BJ (cell line): ENCODE measurements at regions not wholly inside any gene's neighbourhood (a gene's known extent, or its start where the extent isn't known, plus 50 kb on each side); places are given as distances from the start of the nearest gene placed in this dataset.

ENCODE experiments used
- CTCF ChIA-PET: fragments of 350-600 bp; formaldehyde crosslinking; extraction: SDS; loops from one replicate; lab custom pipeline; 2021; ENCODE audit warnings: antibody characterized with exemption, inconsistent platforms; lab: Yijun Ruan, JAX
- POLR2A ChIA-PET: fragments of 300-600 bp; sonication (Branson Sonifier 250); formaldehyde crosslinking; extraction: SDS; loops from one replicate; lab custom pipeline; 2021; ENCODE audit warnings: antibody characterized with exemption; lab: Charles Lee
- DNase-seq: peaks from one replicate; pipeline ENCODE4 v3.0.0-alpha.2; 2011; ENCODE audit warnings: low read depth
- H3K27me3 ChIP-seq: 2 replicates; pipeline ENCODE4 v1.6.0; 2011; ENCODE audit warnings: low read length; ENCODE audit not compliant: control insufficient read depth, insufficient read depth
- H3K36me3 ChIP-seq: 2 replicates; pipeline ENCODE4 v1.5.1; 2011; ENCODE audit warnings: low read length; ENCODE audit not compliant: control insufficient read depth, insufficient read depth
- H3K4me3 ChIP-seq: 2 replicates; pipeline ENCODE4 v1.5.1; 2011; ENCODE audit warnings: low read depth, mild to moderate bottlenecking, control low read depth, low read length
- TF ChIP-seq, protein P1 (sequence below): IDR thresholded peaks from 2 replicates; pipeline ENCODE4 v1.5.1; 2011; ENCODE audit warnings: low read depth, mild to moderate bottlenecking, control low read depth, inconsistent platforms, low read length, moderate library complexity; ENCODE audit not compliant: insufficient read depth

DNA sequence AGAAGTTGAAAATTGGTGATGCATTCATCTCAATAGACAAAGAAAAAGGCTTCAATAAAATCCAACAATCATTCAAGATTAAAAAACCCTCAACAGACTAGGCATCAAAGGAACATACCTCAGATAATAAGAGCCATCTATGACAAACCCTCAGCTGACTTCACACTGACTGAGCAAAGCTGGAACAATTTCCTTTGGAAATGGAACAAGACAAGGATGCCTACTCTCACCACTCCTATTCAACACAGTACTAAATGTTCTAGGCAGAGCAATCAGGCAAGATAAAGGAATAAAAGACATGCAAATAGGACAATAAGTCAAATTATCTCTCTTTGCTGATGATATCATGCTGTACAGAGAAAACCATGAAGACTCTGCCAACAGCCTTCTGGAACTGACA lies 1188.1 kb downstream of the DTWD2 start:
- TF ChIP-seq, protein P1, sequence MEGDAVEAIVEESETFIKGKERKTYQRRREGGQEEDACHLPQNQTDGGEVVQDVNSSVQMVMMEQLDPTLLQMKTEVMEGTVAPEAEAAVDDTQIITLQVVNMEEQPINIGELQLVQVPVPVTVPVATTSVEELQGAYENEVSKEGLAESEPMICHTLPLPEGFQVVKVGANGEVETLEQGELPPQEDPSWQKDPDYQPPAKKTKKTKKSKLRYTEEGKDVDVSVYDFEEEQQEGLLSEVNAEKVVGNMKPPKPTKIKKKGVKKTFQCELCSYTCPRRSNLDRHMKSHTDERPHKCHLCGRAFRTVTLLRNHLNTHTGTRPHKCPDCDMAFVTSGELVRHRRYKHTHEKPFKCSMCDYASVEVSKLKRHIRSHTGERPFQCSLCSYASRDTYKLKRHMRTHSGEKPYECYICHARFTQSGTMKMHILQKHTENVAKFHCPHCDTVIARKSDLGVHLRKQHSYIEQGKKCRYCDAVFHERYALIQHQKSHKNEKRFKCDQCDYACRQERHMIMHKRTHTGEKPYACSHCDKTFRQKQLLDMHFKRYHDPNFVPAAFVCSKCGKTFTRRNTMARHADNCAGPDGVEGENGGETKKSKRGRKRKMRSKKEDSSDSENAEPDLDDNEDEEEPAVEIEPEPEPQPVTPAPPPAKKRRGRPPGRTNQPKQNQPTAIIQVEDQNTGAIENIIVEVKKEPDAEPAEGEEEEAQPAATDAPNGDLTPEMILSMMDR, result no peak
- H3K27me3 ChIP-seq, result no peaks in the 10 kb centered on the region
- ChIA-PET CTCF (no interaction called here), POLR2A (no interaction called here)
- no peak for DNase-seq
- H3K4me3 ChIP-seq, result no peak overlapping the region
- H3K36me3 ChIP-seq, result no peaks in the 10 kb centered on the region

DNA sequence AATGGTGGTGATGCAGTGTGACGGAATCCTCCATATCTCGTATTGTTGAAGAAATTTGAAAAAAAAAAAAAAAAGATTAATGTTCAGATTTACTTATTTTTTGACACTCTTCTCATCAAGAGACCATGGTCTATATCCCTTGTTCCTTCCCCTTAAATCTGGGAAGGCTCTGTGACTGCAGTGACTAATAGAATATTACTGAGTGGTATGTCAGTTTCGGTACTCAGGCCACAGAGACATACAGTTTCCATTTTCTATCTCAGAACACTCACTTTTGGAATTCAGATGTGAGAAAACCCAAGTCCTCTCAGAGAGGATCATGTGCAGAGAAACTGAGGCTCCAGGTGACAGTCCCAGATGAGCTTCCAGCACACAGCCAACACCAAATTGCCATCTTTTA lies 1193.5 kb downstream of the DTWD2 start:
- POLR2A ChIA-PET, result no interaction called here
- CTCF ChIA-PET, result no interaction called here
- no peak overlapping the region for H3K4me3 ChIP-seq
- TF ChIP-seq, protein P1, result no peak
- H3K36me3 ChIP-seq, result no peaks in the 10 kb centered on the region
- no peak for DNase-seq
- no peaks in the 10 kb centered on the region for H3K27me3 ChIP-seq

DNA sequence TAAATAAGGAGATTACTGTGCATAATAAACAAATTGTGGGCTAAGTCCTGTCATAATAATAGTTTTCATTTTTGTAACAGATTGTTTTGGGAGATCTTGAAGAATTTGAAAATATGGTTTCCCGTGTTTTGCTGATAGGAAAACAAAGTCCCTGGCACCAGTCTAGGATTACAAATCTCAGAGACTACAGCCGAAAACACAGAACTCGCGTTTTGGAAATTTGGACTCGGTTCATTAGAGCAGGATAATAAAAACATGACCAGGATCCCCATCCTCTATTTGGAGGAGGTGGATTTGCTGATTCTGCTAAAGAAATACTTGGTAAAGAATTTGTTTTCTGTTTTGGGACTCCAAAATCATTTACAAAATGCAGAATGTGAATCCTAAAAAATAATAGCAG lies 1194.4 kb downstream of the DTWD2 start:
- no peak overlapping the region for H3K4me3 ChIP-seq
- POLR2A ChIA-PET, result no interaction called here
- TF ChIP-seq, protein P1, result no peak
- H3K36me3 ChIP-seq, result no peaks in the 10 kb centered on the region
- no peak for DNase-seq
- H3K27me3 ChIP-seq, result no peaks in the 10 kb centered on the region
- CTCF ChIA-PET, result no interaction called here

DNA sequence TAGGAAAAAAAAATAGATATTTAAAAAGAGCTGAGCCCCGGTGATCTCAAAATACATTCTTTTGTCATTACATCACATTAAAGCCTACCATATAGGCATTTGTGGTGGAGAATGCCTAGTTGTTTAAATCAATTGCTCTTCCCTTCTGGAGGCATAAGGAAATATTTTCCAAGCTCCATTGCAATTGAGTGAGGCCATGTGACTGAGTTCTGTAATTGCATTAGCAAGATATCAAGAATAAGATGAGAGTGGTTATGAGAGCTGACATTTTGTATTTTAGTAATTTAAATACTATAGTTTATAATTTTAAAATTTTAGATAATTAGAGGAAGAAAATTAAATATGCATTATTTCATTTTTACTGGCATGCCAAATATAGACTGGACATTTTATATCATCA lies 1195.9 kb downstream of the DTWD2 start:
- POLR2A ChIA-PET, result interaction anchor here (0.6 kb wide), 1 partner anchor 53 kb away, joined by 3 read pairs; no protein-coding TSS in a partner anchor
- Histone ChIP-seq H3K36me3 (no peaks in the 10 kb centered on the region), H3K4me3 (no peak overlapping the region), H3K27me3 (no peaks in the 10 kb centered on the region)
- no peak for DNase-seq
- TF ChIP-seq, protein P1, result no peak
- CTCF ChIA-PET, result interaction anchor here (0.6 kb wide), 1 partner anchor 614 kb away, joined by 3 read pairs; no protein-coding TSS in a partner anchor

DNA sequence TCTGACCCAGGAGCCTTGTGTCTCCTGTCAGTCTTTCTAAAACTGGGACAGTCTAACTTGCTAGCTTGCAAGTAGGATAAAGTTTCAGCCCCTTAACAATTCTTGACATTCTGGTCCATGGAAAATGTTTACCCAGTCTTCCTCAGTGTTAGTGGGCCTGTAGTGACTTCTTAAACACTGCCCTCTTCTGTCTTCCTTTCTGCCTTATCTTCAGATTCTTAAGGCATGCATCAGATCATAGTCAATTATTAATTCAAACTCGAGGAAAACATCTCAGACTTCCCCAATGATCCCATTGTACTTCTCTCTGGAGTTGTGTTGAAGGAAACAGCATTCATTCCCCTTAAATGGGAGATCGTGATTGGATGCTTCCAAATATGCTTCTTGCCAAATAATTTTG lies 1199.8 kb downstream of the DTWD2 start:
- CTCF ChIA-PET, result no interaction called here
- H3K4me3 ChIP-seq, result no peak overlapping the region
- H3K36me3 ChIP-seq, result no peaks in the 10 kb centered on the region
- POLR2A ChIA-PET, result no interaction called here
- no peaks in the 10 kb centered on the region for H3K27me3 ChIP-seq
- TF ChIP-seq, protein P1, result no peak
- no peak for DNase-seq
